Effector memory CD4-positive, alpha-beta T cell (primary cell): ENCODE measurements at regions not wholly inside any gene's neighbourhood (a gene's known extent, or its start where the extent isn't known, plus 50 kb on each side); places are given as distances from the start of the nearest gene placed in this dataset.
"Not testable (repeated sequence)": the region's sequence is repeated elsewhere in the genome, so short reads cannot be mapped to it uniquely, and the experiment has no call there.

Experiments used
- DNase-seq, 3 donors: peaks; one replicate each; pipeline ENCODE4 v3.0.0-alpha.2; 2020
- H3K27ac ChIP-seq: 2 replicates; pipeline ENCODE4 v1.7.0; 2013; ENCODE audit warnings: mild to moderate bottlenecking, low read length, moderate library complexity; ENCODE audit not compliant: insufficient read depth, poor library complexity, severe bottlenecking
- H3K27me3 ChIP-seq: replicated peaks from 2 replicates; pipeline ENCODE4 v1.7.0; 2013; ENCODE audit warnings: mild to moderate bottlenecking, low read length; ENCODE audit not compliant: insufficient read depth, control insufficient read depth, poor library complexity, severe bottlenecking
- H3K36me3 ChIP-seq: 2 replicates; pipeline ENCODE4 v1.7.0; 2013; ENCODE audit warnings: mild to moderate bottlenecking, low read length, moderate library complexity; ENCODE audit not compliant: control insufficient read depth, insufficient read depth
- H3K4me1 ChIP-seq: 2 replicates; pipeline ENCODE4 v1.7.0; 2013; ENCODE audit warnings: low read length, mild to moderate bottlenecking; ENCODE audit not compliant: control insufficient read depth, insufficient read depth, poor library complexity, severe bottlenecking
- H3K4me3 ChIP-seq: 2 replicates; pipeline ENCODE4 v1.7.0; 2013; ENCODE audit warnings: low read length, low read depth, mild to moderate bottlenecking; ENCODE audit not compliant: insufficient read depth, poor library complexity, severe bottlenecking
- H3K9me3 ChIP-seq: 2 replicates; pipeline ENCODE4 v1.7.0; 2013; ENCODE audit warnings: mild to moderate bottlenecking, low read length, moderate library complexity; ENCODE audit not compliant: control insufficient read depth

- Histone ChIP-seq H3K4me3 (no peak overlapping the region), H3K4me1 (no peaks in the 10 kb centered on the region), H3K27me3 (no peaks in the 10 kb centered on the region), H3K36me3 (no peaks in the 10 kb centered on the region), H3K27ac (no peak overlapping the region), H3K9me3 (no peaks in the 10 kb centered on the region)
- no peak for DNase-seq
Observed at GRCh38 chr6:86723151-86723550, 214.2 kb upstream of the HTR1E start.

- Histone ChIP-seq H3K4me3 (no peak overlapping the region), H3K27ac (no peak overlapping the region), H3K9me3 (no peaks in the 10 kb centered on the region), H3K4me1 (no peaks in the 10 kb centered on the region), H3K36me3 (no peaks in the 10 kb centered on the region), H3K27me3 (no peaks in the 10 kb centered on the region)
- no peak for DNase-seq
Observed at GRCh38 chr6:86722131-86722530, 215.2 kb upstream of the HTR1E start.

DNA sequence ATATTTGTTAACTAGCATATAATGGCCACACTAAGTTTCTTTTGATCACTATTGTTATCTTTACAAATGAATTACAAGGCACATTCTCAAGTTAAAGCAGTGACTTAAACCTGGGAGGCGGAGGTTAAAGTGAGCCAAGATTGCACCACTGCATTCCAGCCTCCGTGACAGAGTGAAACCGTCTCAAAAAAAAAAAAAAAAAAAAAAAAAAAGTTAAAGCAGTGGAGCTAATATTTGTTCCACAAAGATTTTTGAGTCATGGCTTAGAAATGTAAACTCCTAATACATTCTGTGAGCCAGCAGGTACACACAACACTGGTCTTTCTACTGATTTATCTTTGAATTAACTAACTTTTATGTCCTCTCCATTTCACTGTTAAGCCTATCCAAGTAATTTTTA is 221.7 kb upstream of the HTR1E start:
- no peaks in the 10 kb centered on the region for H3K27me3 ChIP-seq
- no peak overlapping the region for H3K4me3 ChIP-seq
- DNase-seq: no peak
- no peaks in the 10 kb centered on the region for H3K9me3 ChIP-seq
- H3K4me1 ChIP-seq: no peaks in the 10 kb centered on the region
- no peak overlapping the region for H3K27ac ChIP-seq
- no peaks in the 10 kb centered on the region for H3K36me3 ChIP-seq

DNA sequence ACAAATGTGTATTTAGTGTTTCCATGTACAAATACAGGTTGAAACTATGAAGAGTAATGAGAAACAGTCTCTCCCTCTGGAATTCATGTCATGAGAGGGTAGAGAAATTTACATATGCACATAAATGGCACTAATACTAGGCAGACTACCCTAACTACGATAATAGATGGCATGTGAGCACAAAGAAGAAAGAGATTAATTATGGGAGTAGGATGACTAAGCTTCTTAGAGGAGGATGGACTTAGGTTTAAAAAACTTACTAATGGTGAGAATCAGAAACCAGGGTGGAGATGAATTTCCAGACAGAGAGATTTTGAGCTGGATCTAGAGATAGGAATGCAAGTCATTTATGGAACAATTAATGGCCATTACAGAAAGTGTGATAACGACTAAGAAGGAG is 225.3 kb upstream of the HTR1E start:
- no peaks in the 10 kb centered on the region for H3K27me3 ChIP-seq
- no peak overlapping the region for H3K4me3 ChIP-seq
- no peak for DNase-seq
- no peaks in the 10 kb centered on the region for H3K9me3 ChIP-seq
- no peaks in the 10 kb centered on the region for H3K36me3 ChIP-seq
- no peaks in the 10 kb centered on the region for H3K4me1 ChIP-seq
- H3K27ac ChIP-seq: no peak overlapping the region

- H3K4me1 ChIP-seq: no peaks in the 10 kb centered on the region
- H3K27ac ChIP-seq: no peak overlapping the region
- no peak overlapping the region for H3K4me3 ChIP-seq
- no peaks in the 10 kb centered on the region for H3K9me3 ChIP-seq
- DNase-seq: no peak
- H3K27me3 ChIP-seq: no peaks in the 10 kb centered on the region
- no peaks in the 10 kb centered on the region for H3K36me3 ChIP-seq
Observed at GRCh38 chr6:86707545-86708120, 229.7 kb upstream of the HTR1E start.

GRCh38 chr6:86706449-86706848 is 230.9 kb upstream of the HTR1E start:
- H3K4me3 ChIP-seq: no peak overlapping the region
- no peak overlapping the region for H3K27ac ChIP-seq
- no peaks in the 10 kb centered on the region for H3K36me3 ChIP-seq
- no peak for DNase-seq
- no peaks in the 10 kb centered on the region for H3K4me1 ChIP-seq
- H3K9me3 ChIP-seq: no peaks in the 10 kb centered on the region
- H3K27me3 ChIP-seq: no peaks in the 10 kb centered on the region

DNA sequence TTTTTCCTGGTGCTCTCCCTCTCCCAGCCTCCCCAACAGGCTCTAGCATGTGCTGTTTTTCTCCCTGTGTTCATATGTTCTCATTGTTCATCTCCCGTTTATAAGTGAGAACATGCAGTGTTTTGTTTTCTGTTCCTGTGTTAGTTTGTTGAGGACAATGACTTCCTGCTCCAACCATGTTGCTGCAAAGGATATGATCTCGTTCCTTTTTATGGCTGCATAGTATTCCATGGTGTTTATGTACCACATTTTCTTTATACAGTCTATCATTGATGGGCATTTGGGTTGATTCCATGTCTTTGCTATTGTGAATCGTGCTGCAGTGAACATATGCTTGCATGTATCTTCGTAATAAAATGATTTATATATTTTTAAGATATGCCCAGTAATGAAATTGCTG is 236.1 kb upstream of the HTR1E start:
- not testable (repeated sequence) for DNase-seq, H3K4me1 ChIP-seq, H3K4me3 ChIP-seq, H3K9me3 ChIP-seq, H3K27me3 ChIP-seq, H3K27ac ChIP-seq, H3K36me3 ChIP-seq

DNA sequence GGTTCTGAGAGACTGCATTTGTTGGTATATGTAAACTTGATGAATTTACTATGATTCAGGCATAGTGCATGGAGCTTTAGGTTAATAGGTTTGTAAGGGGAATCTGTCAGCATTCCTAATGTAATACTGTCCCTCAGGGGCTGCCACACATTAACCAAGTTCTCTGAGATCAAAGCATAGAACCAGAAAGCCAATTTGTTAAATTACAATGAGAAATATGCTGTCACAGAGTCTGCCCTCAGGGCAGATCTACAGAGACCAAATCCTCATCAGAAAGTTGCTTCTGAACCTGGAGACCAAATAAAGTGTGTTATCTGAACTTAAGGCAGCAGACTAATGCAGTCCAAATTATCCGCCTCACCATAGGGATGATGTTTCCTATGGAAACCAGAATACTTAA is 250.8 kb upstream of the HTR1E start:
- DNase-seq: no peak
- no peaks in the 10 kb centered on the region for H3K27me3 ChIP-seq
- H3K36me3 ChIP-seq: no peaks in the 10 kb centered on the region
- no peaks in the 10 kb centered on the region for H3K4me1 ChIP-seq
- no peaks in the 10 kb centered on the region for H3K9me3 ChIP-seq
- no peak overlapping the region for H3K4me3 ChIP-seq
- no peak overlapping the region for H3K27ac ChIP-seq

DNA sequence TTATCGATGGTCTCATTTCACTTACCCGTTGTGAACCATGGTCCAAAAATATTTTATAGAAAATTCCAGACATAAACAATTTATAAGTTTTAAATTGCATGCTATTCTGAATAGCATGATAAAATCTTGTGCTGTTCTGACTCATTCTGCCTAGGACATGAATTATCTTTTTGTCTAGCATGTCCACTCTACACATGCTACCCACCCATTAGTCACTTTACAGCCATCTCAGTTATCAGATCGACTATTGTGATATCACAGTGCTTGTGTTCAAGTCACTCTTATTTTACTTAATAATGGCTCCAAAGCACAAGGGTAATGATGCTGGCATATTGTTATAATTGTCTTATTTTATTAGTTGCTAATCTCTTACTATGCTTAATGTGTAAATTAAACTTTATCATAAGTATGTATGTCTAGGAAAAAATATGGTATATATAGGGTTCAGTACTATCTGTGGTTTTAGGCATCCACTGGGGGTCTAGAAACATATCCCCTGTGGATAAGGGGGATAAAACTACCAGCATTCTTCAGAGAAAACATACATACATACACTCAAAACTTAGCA is 252.0 kb upstream of the HTR1E start:
- no peak for DNase-seq
- no peaks in the 10 kb centered on the region for H3K9me3 ChIP-seq
- H3K4me1 ChIP-seq: no peaks in the 10 kb centered on the region
- no peaks in the 10 kb centered on the region for H3K36me3 ChIP-seq
- H3K27me3 ChIP-seq: no peaks in the 10 kb centered on the region
- H3K27ac ChIP-seq: no peak overlapping the region
- no peak overlapping the region for H3K4me3 ChIP-seq

DNA sequence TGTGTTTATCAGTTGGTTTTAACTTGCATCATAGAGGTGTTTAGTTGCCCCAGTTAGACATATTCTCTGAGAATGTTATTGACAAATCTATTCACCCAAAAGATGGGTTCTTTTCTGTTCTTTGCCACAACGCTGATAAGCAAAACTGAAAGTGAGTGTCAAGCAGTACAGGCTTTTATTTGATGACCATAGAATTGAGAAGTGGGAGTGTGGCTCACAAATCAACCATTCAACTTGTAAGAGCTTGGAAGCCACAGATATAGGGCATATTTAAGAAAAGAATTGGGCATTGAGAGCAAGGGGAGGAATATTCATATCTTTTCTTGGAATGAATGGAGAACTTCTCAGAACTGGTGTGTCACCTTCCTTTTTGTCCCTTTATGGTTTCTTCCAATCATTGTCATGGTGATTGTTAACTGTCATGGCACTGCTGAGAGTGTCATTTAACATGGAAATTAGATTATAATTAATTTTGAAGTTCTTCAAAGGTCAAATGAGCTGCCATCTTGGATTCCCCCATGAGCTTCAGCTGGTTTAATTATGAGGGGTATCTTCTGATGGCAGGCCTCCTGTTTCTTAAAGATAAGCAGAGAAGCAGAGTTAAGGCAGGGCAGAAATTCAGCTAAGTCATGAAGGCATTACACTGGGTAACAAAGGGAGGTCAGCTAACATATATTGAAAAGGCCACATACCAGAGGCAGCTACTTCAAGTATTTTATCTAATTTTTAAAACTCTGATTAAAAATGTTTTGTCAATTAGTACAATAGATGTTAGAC is 254.0 kb upstream of the HTR1E start:
- DNase-seq: no peak
- no peaks in the 10 kb centered on the region for H3K9me3 ChIP-seq
- no peak overlapping the region for H3K4me3 ChIP-seq
- no peaks in the 10 kb centered on the region for H3K36me3 ChIP-seq
- no peaks in the 10 kb centered on the region for H3K27me3 ChIP-seq
- no peaks in the 10 kb centered on the region for H3K4me1 ChIP-seq
- H3K27ac ChIP-seq: no peak overlapping the region
